ENCODE measurements at regions not wholly inside any gene's neighbourhood (a gene's known extent, or its start where the extent isn't known, plus 50 kb on each side); places are given as distances from the start of the nearest gene placed in this dataset.

DNA sequence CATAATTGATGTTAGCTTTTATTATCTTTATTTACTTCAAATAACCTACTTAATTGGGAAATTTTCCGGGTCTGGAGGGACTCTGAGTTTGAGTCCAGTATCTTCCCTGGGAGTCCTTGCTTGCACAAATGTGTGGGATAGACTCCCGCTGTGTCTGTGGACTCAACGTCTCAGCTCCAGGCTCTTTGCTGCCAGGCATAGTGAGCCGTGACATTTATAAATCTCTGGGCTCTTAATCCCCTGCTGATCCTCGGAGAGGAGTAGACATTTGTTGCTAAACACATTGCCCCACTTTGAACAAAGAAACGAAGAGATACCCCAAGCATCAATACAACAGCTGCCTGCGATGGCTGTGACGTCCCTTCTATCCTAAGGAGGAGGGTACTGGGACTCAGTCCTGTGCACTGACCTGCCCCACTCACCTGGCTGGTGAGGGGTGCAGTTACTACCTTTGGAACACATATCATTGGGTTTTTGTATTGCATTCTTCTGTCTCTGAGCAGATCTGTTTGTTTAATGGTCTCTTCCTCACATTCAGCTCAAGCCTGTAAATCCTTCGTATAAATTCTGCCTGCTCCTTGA lies 316.9 kb downstream of the HAPSTR1 start:
- Histone ChIP-seq H3K36me3 (ENCODE audit: control insufficient read depth in 4 of 4, insufficient read depth in 3 of 4, low read depth in 1 of 4, low read length in 3 of 4) (no peaks in the 10 kb centered on the region), H3K4me1 (ENCODE audit: control insufficient read depth in 4 of 4, insufficient read depth in 4 of 4, low read length in 3 of 4) (peaks cover 0 to 9% (median 6%) of the 10 kb centered on the region in 4 donors), H3K4me3 (ENCODE audit: low read depth in 1 of 3, low read length in 3 of 3) (no peak overlapping the region), H3K9ac (ENCODE audit: low read depth in 1 of 2, low read length in 2 of 2) (no peak overlapping the region), H3K9me3 (ENCODE audit: control insufficient read depth in 4 of 4, low read length in 3 of 4) (no peaks in the 10 kb centered on the region), H3K27me3 (ENCODE audit: control insufficient read depth in 4 of 4, insufficient read depth in 4 of 4, low read length in 3 of 4) (no peaks in the 10 kb centered on the region), H3K27ac (ENCODE audit: low read depth in 1 of 2, low read length in 2 of 2) (no peak overlapping the region)
- WGBS: 76% methylated on average over 9 of the region's 9 CpGs
- TF ChIP-seq, protein P1, sequence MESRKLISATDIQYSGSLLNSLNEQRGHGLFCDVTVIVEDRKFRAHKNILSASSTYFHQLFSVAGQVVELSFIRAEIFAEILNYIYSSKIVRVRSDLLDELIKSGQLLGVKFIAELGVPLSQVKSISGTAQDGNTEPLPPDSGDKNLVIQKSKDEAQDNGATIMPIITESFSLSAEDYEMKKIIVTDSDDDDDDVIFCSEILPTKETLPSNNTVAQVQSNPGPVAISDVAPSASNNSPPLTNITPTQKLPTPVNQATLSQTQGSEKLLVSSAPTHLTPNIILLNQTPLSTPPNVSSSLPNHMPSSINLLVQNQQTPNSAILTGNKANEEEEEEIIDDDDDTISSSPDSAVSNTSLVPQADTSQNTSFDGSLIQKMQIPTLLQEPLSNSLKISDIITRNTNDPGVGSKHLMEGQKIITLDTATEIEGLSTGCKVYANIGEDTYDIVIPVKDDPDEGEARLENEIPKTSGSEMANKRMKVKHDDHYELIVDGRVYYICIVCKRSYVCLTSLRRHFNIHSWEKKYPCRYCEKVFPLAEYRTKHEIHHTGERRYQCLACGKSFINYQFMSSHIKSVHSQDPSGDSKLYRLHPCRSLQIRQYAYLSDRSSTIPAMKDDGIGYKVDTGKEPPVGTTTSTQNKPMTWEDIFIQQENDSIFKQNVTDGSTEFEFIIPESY (IDR thresholded peaks at IDR 0.05): no peak
- TF ChIP-seq TAF1 (conservative IDR thresholded peaks at IDR 0.05): no peak
- TF ChIP-seq HNF4A (conservative IDR thresholded peaks at IDR 0.05): no peak
- no peak for TF ChIP-seq NR2F2 (IDR thresholded peaks at IDR 0.05)
- TF ChIP-seq RXRA (IDR thresholded peaks at IDR 0.05): no peak
- no peak for TF ChIP-seq YY1 (IDR thresholded peaks at IDR 0.05)
- no peak for DNase-seq (ENCODE audit: low spot score)

GRCh38 chr16:9409560-9410493 lies 318.4 kb downstream of the HAPSTR1 start:
- no peaks in the 10 kb centered on the region for H3K9me3 ChIP-seq (ENCODE audit: control insufficient read depth in 4 of 4, low read length in 3 of 4)
- H3K27me3 ChIP-seq (ENCODE audit: control insufficient read depth in 4 of 4, insufficient read depth in 4 of 4, low read length in 3 of 4): no peaks in the 10 kb centered on the region
- no peak for DNase-seq (ENCODE audit: low spot score)
- H3K9ac ChIP-seq (ENCODE audit: low read depth in 1 of 2, low read length in 2 of 2): no peak overlapping the region
- no peak overlapping the region for H3K27ac ChIP-seq (ENCODE audit: low read depth in 1 of 2, low read length in 2 of 2)
- TF ChIP-seq RAD21 (IDR thresholded peaks at IDR 0.05) (no peak), JUND (IDR thresholded peaks at IDR 0.05) (no peak), EGR1 (IDR thresholded peaks at IDR 0.05; ENCODE audit: low read depth in 2 of 2) (no peak), FOXA1 (IDR thresholded peaks at IDR 0.05) (no peak), MAX (IDR thresholded peaks at IDR 0.05) (no peak), YY1 (IDR thresholded peaks at IDR 0.05) (no peak)
- H3K36me3 ChIP-seq (ENCODE audit: control insufficient read depth in 4 of 4, insufficient read depth in 3 of 4, low read depth in 1 of 4, low read length in 3 of 4): no peaks in the 10 kb centered on the region
- 84% methylated on average over 10 of the region's 10 CpGs for WGBS
- no peak overlapping the region for H3K4me3 ChIP-seq (ENCODE audit: low read depth in 1 of 3, low read length in 3 of 3)
- H3K4me1 ChIP-seq (ENCODE audit: control insufficient read depth in 4 of 4, insufficient read depth in 4 of 4, low read length in 3 of 4): peaks cover 0 to 9% (median 6%) of the 10 kb centered on the region in 4 donors

GRCh38 chr16:9411426-9411825 lies 320.0 kb downstream of the HAPSTR1 start:
- no peak overlapping the region for H3K27ac ChIP-seq (ENCODE audit: low read depth in 1 of 2, low read length in 2 of 2)
- 91% methylated on average over 7 of the region's 7 CpGs for WGBS

More at GRCh38 chr16:9411426-9411825, 320.0 kb downstream of the HAPSTR1 start:
- no peaks in the 10 kb centered on the region for H3K36me3 ChIP-seq (ENCODE audit: control insufficient read depth in 4 of 4, insufficient read depth in 3 of 4, low read depth in 1 of 4, low read length in 3 of 4)
- no peaks in the 10 kb centered on the region for H3K9me3 ChIP-seq (ENCODE audit: control insufficient read depth in 4 of 4, low read length in 3 of 4)
- no peak for DNase-seq (ENCODE audit: low spot score)
- no peaks in the 10 kb centered on the region for H3K27me3 ChIP-seq (ENCODE audit: control insufficient read depth in 4 of 4, insufficient read depth in 4 of 4, low read length in 3 of 4)
- H3K9ac ChIP-seq (ENCODE audit: low read depth in 1 of 2, low read length in 2 of 2): no peak overlapping the region
- peaks cover 0 to 9% (median 6%) of the 10 kb centered on the region in 4 donors for H3K4me1 ChIP-seq (ENCODE audit: control insufficient read depth in 4 of 4, insufficient read depth in 4 of 4, low read length in 3 of 4)
- no peak overlapping the region for H3K4me3 ChIP-seq (ENCODE audit: low read depth in 1 of 3, low read length in 3 of 3)
- TF ChIP-seq, protein P2, sequence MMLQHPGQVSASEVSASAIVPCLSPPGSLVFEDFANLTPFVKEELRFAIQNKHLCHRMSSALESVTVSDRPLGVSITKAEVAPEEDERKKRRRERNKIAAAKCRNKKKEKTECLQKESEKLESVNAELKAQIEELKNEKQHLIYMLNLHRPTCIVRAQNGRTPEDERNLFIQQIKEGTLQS (IDR thresholded peaks at IDR 0.05): no peak
- TF ChIP-seq EGR1 (IDR thresholded peaks at IDR 0.05; ENCODE audit: low read depth in 2 of 2): no peak
- TF ChIP-seq NR2F2 (IDR thresholded peaks at IDR 0.05): no peak
- no peak for TF ChIP-seq YY1 (IDR thresholded peaks at IDR 0.05)

Measured in liver (tissue), 7 donors.